ENCODE measurements at regions not wholly inside any gene's neighbourhood (a gene's known extent, or its start where the extent isn't known, plus 50 kb on each side); places are given as distances from the start of the nearest gene placed in this dataset.

DNA sequence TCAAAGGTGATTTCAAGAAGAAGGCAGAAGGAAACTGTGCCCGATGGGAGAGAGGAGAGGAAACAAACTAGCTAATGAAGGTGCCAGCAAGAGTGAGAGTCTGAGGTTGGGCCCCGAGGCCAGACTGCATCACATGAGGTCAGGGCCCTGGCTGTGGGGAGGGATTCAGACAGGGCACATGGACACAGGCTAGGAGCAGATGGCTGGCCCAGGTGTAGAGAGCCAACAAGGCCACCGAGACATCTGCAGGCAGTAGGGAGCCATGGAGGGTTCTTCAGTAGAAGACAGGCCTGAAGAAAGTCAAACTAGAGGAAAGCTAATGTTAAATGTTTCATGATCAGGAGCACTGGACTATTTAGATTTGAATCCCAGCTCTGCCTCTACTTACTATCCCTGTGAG, 755.0 kb upstream of the RAB6C start:
- Histone ChIP-seq H3F3A (ENCODE audit: insufficient read depth, low read length) (no peaks in the 10 kb centered on the region), H3K4me3 (ENCODE audit: low read length) (no peak overlapping the region), H4K20me1 (ENCODE audit: insufficient read depth, low read length) (no peaks in the 10 kb centered on the region), H3K27me3 (replicated peaks; ENCODE audit: insufficient read depth, low read length) (no peaks in the 10 kb centered on the region), H3K4me2 (ENCODE audit: low read depth, low read length) (no peak overlapping the region), H3K9ac (ENCODE audit: low read length) (no peak overlapping the region), H3K9me2 (replicated peaks; ENCODE audit: insufficient read depth, low read length) (no peaks in the 10 kb centered on the region), H2AFZ (ENCODE audit: low read length) (no peak overlapping the region), H3K27ac (ENCODE audit: low read length) (no peak overlapping the region), H3K9me3 (replicated peaks; ENCODE audit: insufficient read depth, low read length) (no peaks in the 10 kb centered on the region), H3K36me3 (replicated peaks; ENCODE audit: insufficient read depth, low read length) (no peaks in the 10 kb centered on the region), H3K79me2 (ENCODE audit: low read length) (no peaks in the 10 kb centered on the region), H3K4me1 (ENCODE audit: low read length) (no peaks in the 10 kb centered on the region)
- TF ChIP-seq EZH2 (optimal IDR thresholded peaks at IDR 0.05; ENCODE audit: low read depth, low read length): no peak
- TF ChIP-seq, protein P1, sequence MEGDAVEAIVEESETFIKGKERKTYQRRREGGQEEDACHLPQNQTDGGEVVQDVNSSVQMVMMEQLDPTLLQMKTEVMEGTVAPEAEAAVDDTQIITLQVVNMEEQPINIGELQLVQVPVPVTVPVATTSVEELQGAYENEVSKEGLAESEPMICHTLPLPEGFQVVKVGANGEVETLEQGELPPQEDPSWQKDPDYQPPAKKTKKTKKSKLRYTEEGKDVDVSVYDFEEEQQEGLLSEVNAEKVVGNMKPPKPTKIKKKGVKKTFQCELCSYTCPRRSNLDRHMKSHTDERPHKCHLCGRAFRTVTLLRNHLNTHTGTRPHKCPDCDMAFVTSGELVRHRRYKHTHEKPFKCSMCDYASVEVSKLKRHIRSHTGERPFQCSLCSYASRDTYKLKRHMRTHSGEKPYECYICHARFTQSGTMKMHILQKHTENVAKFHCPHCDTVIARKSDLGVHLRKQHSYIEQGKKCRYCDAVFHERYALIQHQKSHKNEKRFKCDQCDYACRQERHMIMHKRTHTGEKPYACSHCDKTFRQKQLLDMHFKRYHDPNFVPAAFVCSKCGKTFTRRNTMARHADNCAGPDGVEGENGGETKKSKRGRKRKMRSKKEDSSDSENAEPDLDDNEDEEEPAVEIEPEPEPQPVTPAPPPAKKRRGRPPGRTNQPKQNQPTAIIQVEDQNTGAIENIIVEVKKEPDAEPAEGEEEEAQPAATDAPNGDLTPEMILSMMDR (IDR thresholded peaks at IDR 0.05; ENCODE audit: low read length): no peak
- TF ChIP-seq EZH2phosphoT487 (IDR thresholded peaks at IDR 0.05; ENCODE audit: low read length): no peak
- no peak for DNase-seq

DNA sequence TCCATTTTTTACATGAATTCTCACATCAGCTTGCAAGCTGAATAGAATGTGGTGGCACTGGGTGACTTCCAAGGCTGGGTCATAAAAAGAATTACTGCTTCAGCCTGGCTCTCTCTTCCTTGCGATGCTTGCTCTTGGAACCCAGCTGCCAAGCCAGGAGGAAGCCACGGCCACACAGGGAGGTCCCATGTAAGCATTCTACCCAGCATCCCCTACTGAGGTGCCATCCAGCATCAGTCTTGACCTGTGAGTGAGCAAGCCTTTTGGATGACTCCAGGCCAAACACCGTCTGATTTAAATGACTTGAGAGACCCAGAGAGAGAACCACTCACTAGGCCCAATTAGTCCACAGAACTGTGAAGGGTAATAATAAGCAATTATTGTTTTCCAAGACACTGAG, 750.3 kb upstream of the RAB6C start:
- Histone ChIP-seq H3K9me2 (replicated peaks; ENCODE audit: insufficient read depth, low read length) (no peaks in the 10 kb centered on the region), H3K9ac (ENCODE audit: low read length) (no peak overlapping the region), H2AFZ (ENCODE audit: low read length) (no peak overlapping the region), H3K9me3 (replicated peaks; ENCODE audit: insufficient read depth, low read length) (no peaks in the 10 kb centered on the region), H3K79me2 (ENCODE audit: low read length) (no peaks in the 10 kb centered on the region), H3K27me3 (replicated peaks; ENCODE audit: insufficient read depth, low read length) (no peaks in the 10 kb centered on the region), H3K4me2 (ENCODE audit: low read depth, low read length) (no peak overlapping the region), H3K4me3 (ENCODE audit: low read length) (no peak overlapping the region), H3K4me1 (ENCODE audit: low read length) (no peaks in the 10 kb centered on the region), H3K36me3 (replicated peaks; ENCODE audit: insufficient read depth, low read length) (no peaks in the 10 kb centered on the region), H4K20me1 (ENCODE audit: insufficient read depth, low read length) (no peaks in the 10 kb centered on the region), H3K27ac (ENCODE audit: low read length) (no peak overlapping the region), H3F3A (ENCODE audit: insufficient read depth, low read length) (no peaks in the 10 kb centered on the region)
- TF ChIP-seq, protein P1 (IDR thresholded peaks at IDR 0.05; ENCODE audit: low read length): no peak
- TF ChIP-seq EZH2 (optimal IDR thresholded peaks at IDR 0.05; ENCODE audit: low read depth, low read length) (no peak), EZH2phosphoT487 (IDR thresholded peaks at IDR 0.05; ENCODE audit: low read length) (no peak)
- DNase-seq: no peak

DNA sequence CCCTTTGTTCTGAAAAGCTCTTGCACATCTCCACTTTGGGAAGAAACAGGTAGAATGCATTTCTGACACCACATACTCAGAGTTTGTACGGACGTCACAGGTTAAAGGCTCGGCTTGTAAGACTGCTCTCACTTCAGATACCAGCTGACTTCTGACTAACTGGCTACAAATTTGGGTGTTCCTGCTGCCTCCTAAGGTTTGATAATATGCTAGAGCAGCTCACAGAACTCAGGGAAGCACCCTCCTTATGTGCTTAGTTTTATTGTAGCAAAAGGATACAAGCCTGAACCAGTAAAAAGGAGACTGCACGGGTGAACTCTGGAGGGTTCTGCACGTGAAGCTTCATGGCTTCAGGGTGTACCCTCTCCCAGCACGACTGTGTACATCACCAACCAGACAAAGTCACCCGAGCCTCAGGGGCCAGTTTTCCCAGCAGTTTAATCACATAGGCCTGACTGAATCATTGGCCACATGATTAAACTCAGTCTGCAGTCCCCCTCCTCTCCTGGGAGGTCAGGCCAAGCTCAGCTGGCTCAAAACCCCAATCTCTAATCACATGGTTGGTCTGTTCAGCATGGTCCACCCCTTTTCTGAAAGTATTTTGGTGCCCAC, 749.5 kb upstream of the RAB6C start:
- no peak for DNase-seq
- no peaks in the 10 kb centered on the region for H3K27me3 ChIP-seq (replicated peaks; ENCODE audit: insufficient read depth, low read length)
- H3K4me3 ChIP-seq (ENCODE audit: low read length): no peak overlapping the region
- no peaks in the 10 kb centered on the region for H3K36me3 ChIP-seq (replicated peaks; ENCODE audit: insufficient read depth, low read length)
- H3K27ac ChIP-seq (ENCODE audit: low read length): no peak overlapping the region
- H3K4me1 ChIP-seq (ENCODE audit: low read length): no peaks in the 10 kb centered on the region
- TF ChIP-seq EZH2phosphoT487 (IDR thresholded peaks at IDR 0.05; ENCODE audit: low read length) (no peak), EZH2 (optimal IDR thresholded peaks at IDR 0.05; ENCODE audit: low read depth, low read length) (no peak)
- TF ChIP-seq, protein P1 (IDR thresholded peaks at IDR 0.05; ENCODE audit: low read length): no peak
- H3K9me2 ChIP-seq (replicated peaks; ENCODE audit: insufficient read depth, low read length): no peaks in the 10 kb centered on the region
- H3F3A ChIP-seq (ENCODE audit: insufficient read depth, low read length): no peaks in the 10 kb centered on the region
- H3K9ac ChIP-seq (ENCODE audit: low read length): no peak overlapping the region
- no peaks in the 10 kb centered on the region for H3K9me3 ChIP-seq (replicated peaks; ENCODE audit: insufficient read depth, low read length)
- H4K20me1 ChIP-seq (ENCODE audit: insufficient read depth, low read length): no peaks in the 10 kb centered on the region
- no peak overlapping the region for H3K4me2 ChIP-seq (ENCODE audit: low read depth, low read length)
- H3K79me2 ChIP-seq (ENCODE audit: low read length): no peaks in the 10 kb centered on the region
- H2AFZ ChIP-seq (ENCODE audit: low read length): no peak overlapping the region
